ENCODE measurements at regions not wholly inside any gene's neighbourhood (a gene's known extent, or its start where the extent isn't known, plus 50 kb on each side); places are given as distances from the start of the nearest gene placed in this dataset.

GRCh38 chrX:137423241-137423640 lies 142.7 kb upstream of the ZIC3 start:
- no peaks in the 10 kb centered on the region for H3K79me2 ChIP-seq (ENCODE audit: control insufficient read depth, insufficient read depth, low read length)
- intact Hi-C loops (cut with micrococcal nuclease; ENCODE audit: unreplicated experiment): no loop called here
- SMC1A ChIA-PET (ENCODE audit: uncharacterized antibody, unreplicated experiment): no interaction called here
- in situ Hi-C loops (cut with MboI): no loop called here
- DNase-seq (ENCODE audit: low read depth, low spot score) (no peak), FAIRE-seq (no peak), ATAC-seq (no peak)
- WGBS (ENCODE audit: insufficient coverage, insufficient replicate concordance, low lambda C conversion rate, missing lambda C conversion rate): 9% methylated on average over 3 of the region's 3 CpGs
- H3K9ac ChIP-seq (ENCODE audit: control insufficient read depth, insufficient read depth, low read length): no peak overlapping the region
- RAD21 ChIA-PET (ENCODE audit: unreplicated experiment): no interaction called here
- BruUV-seq (replicated peaks): no TSS peak
- no peak overlapping the region for H3K4me2 ChIP-seq (ENCODE audit: control insufficient read depth, insufficient read depth)
- no peaks in the 10 kb centered on the region for H3K36me3 ChIP-seq (ENCODE audit: control insufficient read depth in 2 of 2, insufficient read depth in 2 of 2, low read length in 1 of 2)
- H3K27me3 ChIP-seq (replicated peaks in 1 of 2; ENCODE audit: control insufficient read depth in 2 of 2, insufficient read depth in 2 of 2, low read length in 1 of 2): no peaks in the 10 kb centered on the region; a peak in 3 of 4 replicates
- no peaks in the 10 kb centered on the region for H3K4me1 ChIP-seq (ENCODE audit: control insufficient read depth, insufficient read depth, low read length)
- no peak overlapping the region for H3K4me3 ChIP-seq
- CTCF ChIA-PET: interaction anchor here (1.3 kb wide), 1 partner anchor 10 kb away, joined by 5 read pairs; no protein-coding TSS in a partner anchor
- POLR2A ChIA-PET: no interaction called here
- TF ChIP-seq EGR1 (IDR thresholded peaks at IDR 0.05; ENCODE audit: borderline replicate concordance in 1 of 2, low read depth in 2 of 2, low read length in 2 of 2) (no peak), STAT3 (IDR thresholded peaks at IDR 0.05; ENCODE audit: low read depth, low read length) (no peak), ATF7 (IDR thresholded peaks at IDR 0.05; ENCODE audit: low read depth) (no peak), PKNOX1 (IDR thresholded peaks at IDR 0.05) (no peak), CBFB (IDR thresholded peaks at IDR 0.05; ENCODE audit: low read depth) (no peak), ZBTB40 (IDR thresholded peaks at IDR 0.05; ENCODE audit: borderline replicate concordance) (no peak), HCFC1 (IDR thresholded peaks at IDR 0.05; ENCODE audit: low read length) (no peak), JUNB (IDR thresholded peaks at IDR 0.05) (no peak), CREB1 (IDR thresholded peaks at IDR 0.05; ENCODE audit: low read depth) (no peak)
- TF ChIP-seq, protein P1, sequence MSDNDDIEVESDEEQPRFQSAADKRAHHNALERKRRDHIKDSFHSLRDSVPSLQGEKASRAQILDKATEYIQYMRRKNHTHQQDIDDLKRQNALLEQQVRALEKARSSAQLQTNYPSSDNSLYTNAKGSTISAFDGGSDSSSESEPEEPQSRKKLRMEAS (IDR thresholded peaks at IDR 0.05; ENCODE audit: low read depth, low read length): no peak
- no peaks in the 10 kb centered on the region for H4K20me1 ChIP-seq (ENCODE audit: control insufficient read depth, insufficient read depth)
- no peak overlapping the region for H3K27ac ChIP-seq (ENCODE audit: control insufficient read depth, insufficient read depth)
- H3K9me3 ChIP-seq (replicated peaks; ENCODE audit: control insufficient read depth, insufficient read depth, low read length): no peaks in the 10 kb centered on the region; the same call in 2 of the 3 replicates
- no peak overlapping the region for H2AFZ ChIP-seq (ENCODE audit: control insufficient read depth, low read depth, low read length)
